ENCODE measurements at regions not wholly inside any gene's neighbourhood (a gene's known extent, or its start where the extent isn't known, plus 50 kb on each side); places are given as distances from the start of the nearest gene placed in this dataset.
A peak's percentile ranks its signal among the peaks of the same experiment; 100 is the strongest.

DNA sequence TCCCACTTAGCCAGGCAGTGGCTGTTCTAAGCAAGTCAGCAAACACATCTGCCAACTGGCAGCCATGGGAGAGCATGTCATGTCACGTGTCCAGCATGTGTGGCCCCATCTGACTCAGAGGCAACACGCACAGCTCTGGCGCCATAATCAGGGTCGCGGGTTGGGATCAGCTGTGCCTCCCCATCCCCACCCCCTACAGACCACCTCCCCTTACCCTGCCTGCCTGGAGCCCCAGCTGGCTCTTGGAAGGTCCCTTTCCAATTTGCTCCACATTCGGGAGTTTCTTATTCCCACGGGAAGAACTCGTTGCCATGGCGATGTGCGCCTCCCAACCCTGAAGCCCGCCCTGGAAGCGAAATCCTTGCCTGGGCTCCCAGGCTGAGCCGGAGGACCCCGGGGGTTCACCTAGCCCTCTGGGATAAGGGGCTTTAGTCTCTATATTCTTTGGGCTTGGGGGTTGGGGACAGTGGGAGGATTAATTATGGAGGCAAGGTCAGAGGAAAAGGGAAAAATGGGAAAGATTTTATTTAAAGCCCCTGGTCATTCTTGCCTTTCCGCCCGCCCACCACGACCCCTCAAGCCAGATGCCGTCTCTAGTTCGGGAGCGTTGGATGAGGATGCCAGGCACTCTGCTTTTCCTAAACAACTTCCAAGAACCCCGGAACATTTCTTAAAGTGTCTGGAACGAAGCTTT, 283.7 kb downstream of the ZEB1 start:
- peak overlapping the region; percentile 75 to 95 (median 88) for H3K27ac ChIP-seq
- H3K27me3 ChIP-seq: no peaks in the 10 kb centered on the region
- DNase-seq (ENCODE audit: low spot score in 2 of 2): peak; percentile 80 to 87
- H3K36me3 ChIP-seq: no peaks in the 10 kb centered on the region
- 4 to 9% methylated on average over 22 of the region's 22 CpGs for WGBS, 2 donors
- TF ChIP-seq, protein P1, sequence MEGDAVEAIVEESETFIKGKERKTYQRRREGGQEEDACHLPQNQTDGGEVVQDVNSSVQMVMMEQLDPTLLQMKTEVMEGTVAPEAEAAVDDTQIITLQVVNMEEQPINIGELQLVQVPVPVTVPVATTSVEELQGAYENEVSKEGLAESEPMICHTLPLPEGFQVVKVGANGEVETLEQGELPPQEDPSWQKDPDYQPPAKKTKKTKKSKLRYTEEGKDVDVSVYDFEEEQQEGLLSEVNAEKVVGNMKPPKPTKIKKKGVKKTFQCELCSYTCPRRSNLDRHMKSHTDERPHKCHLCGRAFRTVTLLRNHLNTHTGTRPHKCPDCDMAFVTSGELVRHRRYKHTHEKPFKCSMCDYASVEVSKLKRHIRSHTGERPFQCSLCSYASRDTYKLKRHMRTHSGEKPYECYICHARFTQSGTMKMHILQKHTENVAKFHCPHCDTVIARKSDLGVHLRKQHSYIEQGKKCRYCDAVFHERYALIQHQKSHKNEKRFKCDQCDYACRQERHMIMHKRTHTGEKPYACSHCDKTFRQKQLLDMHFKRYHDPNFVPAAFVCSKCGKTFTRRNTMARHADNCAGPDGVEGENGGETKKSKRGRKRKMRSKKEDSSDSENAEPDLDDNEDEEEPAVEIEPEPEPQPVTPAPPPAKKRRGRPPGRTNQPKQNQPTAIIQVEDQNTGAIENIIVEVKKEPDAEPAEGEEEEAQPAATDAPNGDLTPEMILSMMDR (IDR thresholded peaks at IDR 0.05): no peak
- TF ChIP-seq EP300 (IDR thresholded peaks at IDR 0.05) (peak in 1 of 2 donors; percentile 74), POLR2A (IDR thresholded peaks at IDR 0.05) (no peak)
- H3K4me3 ChIP-seq: peak overlapping the region; percentile 56 to 74 (median 64)
- H3K9me3 ChIP-seq: no peaks in the 10 kb centered on the region
- peaks cover 0 to 17% (median 0%) of the 10 kb centered on the region in 4 donors for H3K4me1 ChIP-seq

- Histone ChIP-seq H3K27ac (no peak overlapping the region), H3K9me3 (no peaks in the 10 kb centered on the region), H3K27me3 (no peaks in the 10 kb centered on the region), H3K36me3 (no peaks in the 10 kb centered on the region), H3K4me1 (peaks cover 0 to 17% (median 0%) of the 10 kb centered on the region in 4 donors), H3K4me3 (no peak overlapping the region)
- no peak for TF ChIP-seq POLR2A (IDR thresholded peaks at IDR 0.05)
- TF ChIP-seq, protein P1 (IDR thresholded peaks at IDR 0.05): no peak
- TF ChIP-seq EP300 (IDR thresholded peaks at IDR 0.05): no peak
- WGBS, 2 donors: 90% methylated on average over 3 of the region's 3 CpGs
- no peak for DNase-seq (ENCODE audit: low spot score in 2 of 2)
Observed at GRCh38 chr10:31601136-31601535, 282.1 kb downstream of the ZEB1 start.

GRCh38 chr10:31599626-31600504, 280.8 kb downstream of the ZEB1 start:
- Histone ChIP-seq H3K27me3 (no peaks in the 10 kb centered on the region), H3K36me3 (no peaks in the 10 kb centered on the region), H3K4me3 (no peak overlapping the region), H3K4me1 (peaks cover 0 to 17% (median 0%) of the 10 kb centered on the region in 4 donors), H3K9me3 (no peaks in the 10 kb centered on the region), H3K27ac (no peak overlapping the region)
- TF ChIP-seq, protein P1 (IDR thresholded peaks at IDR 0.05): no peak
- TF ChIP-seq EP300 (IDR thresholded peaks at IDR 0.05) (no peak), POLR2A (IDR thresholded peaks at IDR 0.05) (no peak)
- 88 to 91% methylated on average over 9 of the region's 9 CpGs for WGBS, 2 donors
- DNase-seq (ENCODE audit: low spot score in 2 of 2): no peak

GRCh38 chr10:31596765-31597164, 277.7 kb downstream of the ZEB1 start:
- no peak overlapping the region for H3K27ac ChIP-seq
- peaks cover 0 to 10% (median 0%) of the 10 kb centered on the region in 4 donors for H3K9me3 ChIP-seq
- no peaks in the 10 kb centered on the region for H3K4me1 ChIP-seq
- H3K27me3 ChIP-seq: no peaks in the 10 kb centered on the region
- no peak for TF ChIP-seq EP300 (IDR thresholded peaks at IDR 0.05)
- no peak for TF ChIP-seq POLR2A (IDR thresholded peaks at IDR 0.05)
- TF ChIP-seq, protein P1 (IDR thresholded peaks at IDR 0.05): no peak
- DNase-seq (ENCODE audit: low spot score in 2 of 2): no peak
- WGBS, 2 donors: 96 to 100% methylated on average over 2 of the region's 2 CpGs
- H3K4me3 ChIP-seq: no peak overlapping the region
- H3K36me3 ChIP-seq: no peaks in the 10 kb centered on the region

- no peak overlapping the region for H3K27ac ChIP-seq
- H3K27me3 ChIP-seq: no peaks in the 10 kb centered on the region
- H3K9me3 ChIP-seq: peaks cover 0 to 16% (median under 1%) of the 10 kb centered on the region in 4 donors
- H3K4me1 ChIP-seq: no peaks in the 10 kb centered on the region
- H3K4me3 ChIP-seq: no peak overlapping the region
- 69 to 71% methylated on average over 3 of the region's 3 CpGs for WGBS, 2 donors
- H3K36me3 ChIP-seq: no peaks in the 10 kb centered on the region
- no peak for DNase-seq (ENCODE audit: low spot score in 2 of 2)
- TF ChIP-seq EP300 (IDR thresholded peaks at IDR 0.05) (no peak), POLR2A (IDR thresholded peaks at IDR 0.05) (no peak)
- TF ChIP-seq, protein P1 (IDR thresholded peaks at IDR 0.05): no peak
Observed at GRCh38 chr10:31595992-31596391, 277.0 kb downstream of the ZEB1 start.
